ACC112 (cell line): ENCODE measurements at regions not wholly inside any gene's neighbourhood (a gene's known extent, or its start where the extent isn't known, plus 50 kb on each side); places are given as distances from the start of the nearest gene placed in this dataset.

Source experiments
- H2AFZ ChIP-seq: fragments of 200-600 bp; sonication (generic); one replicate; pipeline ENCODE4 v1.6.0; 2017; ENCODE audit warnings: antibody characterized with exemption, low read length; ENCODE audit not compliant: unreplicated experiment
- H3K27ac ChIP-seq: fragments of 200-600 bp; sonication (generic); 2 replicates; pipeline ENCODE4 v1.5.1; 2014; ENCODE audit warnings: low read depth, mild to moderate bottlenecking, antibody characterized with exemption, low read length, moderate library complexity
- H3K27me3 ChIP-seq: fragments of 200-600 bp; sonication (generic); 2 replicates; pipeline ENCODE4 v1.6.1; 2014; ENCODE audit warnings: mild to moderate bottlenecking, antibody characterized with exemption, low read length, moderate library complexity, mixed read lengths; ENCODE audit not compliant: insufficient read depth
- H3K36me3 ChIP-seq: fragments of 200-600 bp; sonication (generic); 2 replicates; pipeline ENCODE4 v1.6.1; 2016; ENCODE audit warnings: mild to moderate bottlenecking, antibody characterized with exemption, low read length, moderate library complexity, mixed read lengths; ENCODE audit not compliant: insufficient read depth
- H3K4me1 ChIP-seq: fragments of 200-600 bp; sonication (generic); one replicate; pipeline ENCODE4 v1.6.1; 2016; ENCODE audit warnings: low read length, mixed read lengths; ENCODE audit not compliant: insufficient read depth, unreplicated experiment, control insufficient read depth
- H3K4me3 ChIP-seq: fragments of 200-600 bp; sonication (generic); 2 replicates; pipeline ENCODE4 v1.5.1; 2014; ENCODE audit warnings: mild to moderate bottlenecking, low read depth, low read length
- H3K79me2 ChIP-seq: fragments of 200-600 bp; sonication (generic); one replicate; pipeline ENCODE4 v1.6.0; 2016; ENCODE audit warnings: low read length; ENCODE audit not compliant: control insufficient read depth, unreplicated experiment, insufficient read depth

DNA sequence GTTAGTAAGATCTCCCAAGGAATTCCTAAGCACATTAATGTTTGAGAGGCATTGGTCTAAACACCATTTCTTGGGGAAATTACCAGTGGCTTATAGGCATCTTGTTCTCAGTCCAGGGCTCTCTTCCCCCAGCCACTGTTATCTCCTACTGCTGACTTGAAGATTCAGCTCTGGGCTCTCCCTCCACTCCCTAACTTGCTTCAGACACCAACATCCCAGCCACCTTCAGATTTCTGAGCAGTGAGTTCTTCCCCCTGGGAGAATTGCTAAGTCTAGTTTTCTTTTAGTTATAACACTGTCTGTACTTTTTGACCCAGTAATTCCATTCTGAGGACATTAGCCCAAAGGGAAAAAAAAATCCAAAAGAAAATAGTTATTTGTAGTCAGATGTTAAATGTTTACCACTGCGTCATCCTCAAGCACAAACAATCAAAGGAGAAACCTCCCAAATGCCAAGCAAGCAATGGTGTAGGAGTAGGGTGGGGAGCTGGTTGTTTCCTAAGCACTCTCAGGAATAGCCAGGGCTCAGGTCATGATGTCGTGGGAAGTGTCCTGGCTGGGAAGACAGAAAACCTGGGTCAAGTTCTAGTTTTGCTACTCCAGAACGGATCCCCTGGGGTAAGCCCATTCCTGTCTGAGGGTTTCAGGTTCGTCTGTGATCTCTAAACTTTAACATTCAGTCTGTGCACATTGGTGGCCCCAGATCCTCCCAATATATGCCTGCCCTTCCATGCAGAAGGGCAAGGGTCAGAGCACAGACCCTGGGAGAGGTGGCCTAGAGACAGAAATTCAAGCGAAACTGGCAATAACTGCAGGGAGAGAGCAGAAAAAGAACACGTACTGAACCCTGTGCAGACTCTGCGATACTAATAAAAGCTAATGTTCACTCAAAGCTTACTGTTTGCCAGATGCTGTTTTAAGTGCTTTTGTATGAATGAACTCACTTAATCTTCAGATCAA lies 191.1 kb upstream of the FGGY start:
- peaks cover 8% of the 10 kb centered on the region for H3K4me1 ChIP-seq
- no peak overlapping the region for H3K27ac ChIP-seq
- no peak overlapping the region for H3K4me3 ChIP-seq
- H2AFZ ChIP-seq: no peak overlapping the region
- no peaks in the 10 kb centered on the region for H3K36me3 ChIP-seq
- H3K27me3 ChIP-seq: no peaks in the 10 kb centered on the region
- H3K79me2 ChIP-seq: no peaks in the 10 kb centered on the region

DNA sequence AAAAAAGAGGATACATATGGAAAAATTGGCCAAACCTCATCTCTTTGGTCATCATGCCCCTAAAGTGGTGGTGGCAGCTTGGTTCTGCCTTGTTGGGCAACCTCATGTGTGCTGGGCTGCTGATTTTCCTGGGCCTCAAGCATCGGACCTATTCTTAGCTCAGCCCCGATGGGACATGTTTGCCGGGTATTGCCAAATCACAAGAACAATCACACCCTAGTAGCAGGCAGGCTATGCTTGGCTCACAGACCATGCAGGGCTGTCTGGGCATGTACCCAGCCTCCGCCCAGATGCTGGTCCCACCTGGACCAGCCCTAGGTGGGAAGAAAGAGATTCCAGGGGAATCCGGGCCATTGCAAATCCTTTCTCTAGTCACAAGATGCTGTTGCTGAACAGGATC lies 189.4 kb upstream of the FGGY start:
- Histone ChIP-seq H3K4me1 (peaks cover 8% of the 10 kb centered on the region), H3K27ac (no peak overlapping the region), H3K27me3 (no peaks in the 10 kb centered on the region), H3K4me3 (no peak overlapping the region), H3K36me3 (no peaks in the 10 kb centered on the region), H3K79me2 (no peaks in the 10 kb centered on the region), H2AFZ (no peak overlapping the region)

DNA sequence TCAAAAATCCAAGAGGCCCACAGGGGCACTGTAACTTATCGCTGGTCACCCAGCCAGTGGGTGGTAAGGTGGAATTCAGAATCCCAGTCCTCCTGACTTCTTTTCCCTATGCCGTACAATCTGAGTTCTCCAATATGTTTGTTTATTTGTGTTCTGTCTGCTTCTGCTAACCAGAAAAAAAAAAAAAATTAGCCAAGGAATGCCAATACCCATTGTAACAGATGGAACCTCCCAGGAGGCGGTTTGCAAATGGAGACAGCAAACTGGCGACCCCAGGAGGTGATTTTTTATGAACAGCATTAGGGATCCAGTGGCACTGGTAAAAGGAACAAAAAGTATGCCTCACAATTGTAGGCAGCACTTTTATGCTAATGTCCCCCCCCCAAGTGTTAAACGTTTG lies 189.0 kb upstream of the FGGY start:
- no peak overlapping the region for H3K27ac ChIP-seq
- H3K79me2 ChIP-seq: no peaks in the 10 kb centered on the region
- H3K4me3 ChIP-seq: no peak overlapping the region
- peaks cover 10% of the 10 kb centered on the region for H3K4me1 ChIP-seq
- H3K36me3 ChIP-seq: no peaks in the 10 kb centered on the region
- H2AFZ ChIP-seq: no peak overlapping the region
- H3K27me3 ChIP-seq: no peaks in the 10 kb centered on the region

DNA sequence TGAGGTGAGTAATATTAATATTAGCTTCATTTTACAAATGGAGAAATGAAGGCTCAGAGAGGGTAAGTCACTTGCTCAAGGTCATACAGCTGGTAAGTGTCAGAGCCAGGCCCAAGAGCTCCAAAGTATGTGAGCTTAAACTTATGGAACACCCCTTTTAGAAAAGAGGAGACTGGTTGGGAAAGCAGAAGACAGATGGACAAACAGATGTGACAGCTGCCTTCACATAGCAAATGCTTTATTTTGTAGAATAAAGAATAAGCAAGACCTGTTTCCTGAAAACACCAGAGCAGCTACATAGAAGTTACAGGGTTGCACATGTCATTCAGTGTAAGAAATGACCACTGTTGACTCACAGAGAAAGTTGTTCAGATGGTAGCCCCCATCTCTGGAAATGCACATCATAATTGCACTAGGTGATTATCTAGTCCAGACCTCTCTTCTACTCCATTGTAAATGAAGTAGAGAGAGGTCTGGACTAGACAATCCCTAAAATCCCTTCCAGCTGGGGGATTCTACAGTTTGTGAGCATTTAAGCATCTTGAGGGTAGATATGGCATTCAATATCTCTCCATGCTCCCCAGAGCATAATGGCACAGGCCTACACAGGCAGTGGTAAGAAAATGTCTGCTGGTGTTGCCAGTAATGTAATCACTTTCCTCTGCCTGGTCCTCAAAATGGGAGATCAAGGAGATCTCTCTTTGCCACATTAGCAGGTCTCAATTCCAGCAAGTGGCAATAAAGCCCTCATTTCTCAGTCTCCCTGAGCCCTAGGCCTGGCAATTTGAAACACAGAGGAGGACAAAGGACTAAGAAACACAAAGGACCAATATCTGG lies 188.2 kb upstream of the FGGY start:
- Histone ChIP-seq H2AFZ (no peak overlapping the region), H3K4me3 (no peak overlapping the region), H3K27me3 (no peaks in the 10 kb centered on the region), H3K4me1 (peaks cover 14% of the 10 kb centered on the region), H3K36me3 (no peaks in the 10 kb centered on the region), H3K79me2 (no peaks in the 10 kb centered on the region), H3K27ac (no peak overlapping the region)

DNA sequence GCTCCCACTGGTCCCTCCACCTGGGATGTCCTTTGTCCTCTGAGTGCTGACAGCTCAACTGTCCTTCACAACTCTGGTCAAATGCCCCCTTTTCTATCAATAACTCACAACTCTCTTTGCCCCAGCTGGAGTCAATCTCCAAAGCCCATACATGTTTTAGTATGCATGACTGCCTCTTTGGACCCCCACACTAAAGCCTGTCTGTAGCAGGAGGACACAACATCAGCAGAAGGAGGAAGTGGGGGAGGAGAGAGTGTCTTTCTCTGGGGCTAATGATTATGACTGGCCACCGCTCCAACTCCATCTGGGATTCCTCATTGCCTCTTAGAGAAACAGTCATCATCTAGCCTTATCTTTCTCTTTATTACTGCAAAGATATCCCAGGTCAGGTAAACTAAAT lies 186.6 kb upstream of the FGGY start:
- Histone ChIP-seq H3K27ac (no peak overlapping the region), H3K79me2 (no peaks in the 10 kb centered on the region), H3K4me1 (peaks cover 14% of the 10 kb centered on the region), H3K27me3 (no peaks in the 10 kb centered on the region), H2AFZ (no peak overlapping the region), H3K4me3 (no peak overlapping the region), H3K36me3 (no peaks in the 10 kb centered on the region)

DNA sequence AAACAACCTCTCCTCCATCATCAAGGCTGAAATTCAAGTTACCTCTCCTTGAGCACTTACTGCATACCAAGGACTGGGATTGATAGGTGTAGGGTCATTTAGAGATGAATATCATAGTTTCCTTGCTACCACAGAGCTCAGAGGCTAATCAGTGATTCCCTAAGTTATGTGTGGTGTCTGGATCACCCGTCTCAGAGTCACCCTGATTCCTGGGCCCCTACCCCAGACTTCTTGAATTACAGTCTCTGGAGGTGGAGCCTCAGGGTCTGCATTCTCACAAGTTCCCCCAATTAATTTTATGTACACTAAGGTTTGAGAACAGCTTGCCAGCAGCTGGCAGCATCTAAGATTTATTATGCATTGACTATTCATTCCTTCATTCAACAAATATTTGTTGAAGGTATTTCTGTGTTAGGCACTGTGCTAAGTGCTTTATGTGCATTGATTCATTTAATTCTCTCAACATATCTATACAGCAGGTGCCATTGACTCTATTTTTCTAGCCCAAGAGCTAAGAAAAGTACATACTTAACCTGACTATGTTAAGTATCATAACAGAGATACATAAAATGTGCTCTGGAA lies 182.9 kb upstream of the FGGY start:
- H3K36me3 ChIP-seq: no peaks in the 10 kb centered on the region
- H2AFZ ChIP-seq: no peak overlapping the region
- no peak overlapping the region for H3K4me3 ChIP-seq
- H3K79me2 ChIP-seq: no peaks in the 10 kb centered on the region
- no peak overlapping the region for H3K27ac ChIP-seq
- no peaks in the 10 kb centered on the region for H3K27me3 ChIP-seq
- peaks cover 19% of the 10 kb centered on the region for H3K4me1 ChIP-seq

DNA sequence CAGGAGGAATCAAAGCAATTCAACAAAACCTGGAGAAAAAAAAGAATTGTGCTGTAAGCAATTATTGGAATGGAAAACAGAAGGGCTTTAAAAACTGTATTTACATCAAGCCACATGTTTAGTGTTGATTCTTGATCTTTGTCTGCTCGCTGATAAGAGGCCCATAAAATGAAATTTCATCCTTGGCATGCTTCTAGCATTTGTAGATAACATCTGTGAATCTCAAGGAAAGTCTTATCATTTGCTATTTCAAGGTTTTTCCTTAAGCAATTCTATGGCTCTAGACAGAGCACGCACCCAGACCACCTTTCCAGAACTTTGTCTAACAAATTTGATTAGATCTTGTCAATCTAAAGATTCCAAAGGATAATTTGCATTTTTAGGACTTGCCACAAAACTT lies 181.0 kb upstream of the FGGY start:
- H3K27me3 ChIP-seq: no peaks in the 10 kb centered on the region
- H2AFZ ChIP-seq: no peak overlapping the region
- H3K79me2 ChIP-seq: no peaks in the 10 kb centered on the region
- no peak overlapping the region for H3K27ac ChIP-seq
- no peaks in the 10 kb centered on the region for H3K36me3 ChIP-seq
- no peak overlapping the region for H3K4me3 ChIP-seq
- H3K4me1 ChIP-seq: peaks cover 19% of the 10 kb centered on the region

DNA sequence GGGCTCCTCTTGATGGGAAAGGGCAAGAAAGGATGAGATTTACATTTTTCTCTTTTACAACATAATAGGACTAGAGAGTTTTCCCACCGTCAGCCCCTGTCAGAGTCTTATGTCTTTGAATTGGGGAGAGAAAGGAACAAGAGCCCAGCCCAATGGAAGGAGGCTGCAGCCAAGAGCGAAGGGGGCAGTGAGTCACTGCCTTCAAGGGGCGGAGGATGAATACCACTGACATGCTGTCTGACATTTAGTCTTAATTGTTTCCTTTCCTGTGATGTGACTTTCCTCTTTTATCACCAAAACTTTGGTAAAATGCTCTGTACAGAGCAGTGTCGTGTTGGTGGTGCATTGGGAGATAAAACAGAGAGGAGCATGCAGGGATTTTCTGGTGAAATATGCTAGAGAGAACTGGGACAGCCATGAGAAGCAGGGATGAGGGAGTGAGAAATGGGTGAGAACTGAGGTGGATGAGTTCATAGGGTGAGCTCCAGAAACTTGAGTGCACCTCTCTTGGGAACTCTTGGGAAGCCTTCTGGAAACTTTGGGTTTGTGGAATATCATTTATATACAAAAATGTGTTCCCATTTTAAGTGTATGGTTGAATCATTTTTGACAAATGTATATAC lies 179.9 kb upstream of the FGGY start:
- Histone ChIP-seq H3K79me2 (no peaks in the 10 kb centered on the region), H3K27me3 (no peaks in the 10 kb centered on the region), H3K4me1 (peaks cover 22% of the 10 kb centered on the region), H3K4me3 (no peak overlapping the region), H3K27ac (no peak overlapping the region), H3K36me3 (no peaks in the 10 kb centered on the region), H2AFZ (peak overlapping the region; percentile 3)

DNA sequence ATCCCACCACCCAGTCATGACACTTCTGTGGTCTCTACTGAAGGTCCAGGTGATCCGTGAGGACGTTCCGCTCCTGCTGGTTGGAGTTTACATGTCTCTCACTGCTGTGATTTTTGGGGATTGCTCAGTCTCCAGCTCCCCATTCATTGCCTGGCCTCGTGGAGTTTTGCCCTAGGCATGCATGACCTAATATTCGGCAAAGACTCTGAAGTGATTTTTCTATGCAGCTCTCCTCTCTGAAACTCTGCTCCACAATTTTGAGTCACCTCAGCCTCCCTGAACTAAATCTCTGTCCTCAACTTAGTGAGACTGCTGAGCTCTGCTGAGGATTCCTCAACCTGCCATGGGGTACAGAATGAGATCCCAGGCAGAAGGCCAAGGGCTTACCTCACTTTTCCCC lies 174.4 kb upstream of the FGGY start:
- Histone ChIP-seq H2AFZ (no peak overlapping the region), H3K4me1 (peaks cover 42% of the 10 kb centered on the region), H3K79me2 (no peaks in the 10 kb centered on the region), H3K36me3 (no peaks in the 10 kb centered on the region), H3K4me3 (no peak overlapping the region), H3K27me3 (no peaks in the 10 kb centered on the region), H3K27ac (no peak overlapping the region)

DNA sequence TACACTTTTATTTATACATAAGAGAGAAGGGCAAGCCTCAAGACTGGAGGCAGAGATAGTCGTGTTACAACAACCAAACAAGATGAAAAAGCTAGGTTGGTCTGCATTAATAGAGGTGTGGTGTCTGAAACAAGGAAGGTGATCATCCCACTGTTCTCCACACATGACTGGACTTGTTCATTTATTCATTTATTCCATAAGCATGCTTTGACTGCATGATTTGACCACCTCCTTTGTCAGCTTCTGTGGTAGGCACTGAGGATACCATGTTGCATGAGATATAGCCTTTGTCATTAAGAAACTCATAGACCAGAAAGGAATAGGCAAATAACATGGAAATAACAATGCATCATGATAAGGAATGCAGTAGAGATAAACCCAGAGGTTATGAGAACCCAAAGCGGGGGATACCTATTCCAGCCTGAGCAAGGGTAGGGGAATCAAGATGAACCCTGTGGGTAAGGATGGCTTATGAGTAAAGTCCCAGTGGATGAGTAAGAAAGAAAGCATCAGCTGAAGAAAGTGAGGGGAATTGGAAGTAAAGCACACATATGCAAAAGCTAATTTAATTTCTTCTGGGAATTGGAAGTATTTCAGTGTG lies 173.7 kb upstream of the FGGY start:
- Histone ChIP-seq H3K27me3 (no peaks in the 10 kb centered on the region), H3K79me2 (no peaks in the 10 kb centered on the region), H3K36me3 (no peaks in the 10 kb centered on the region), H3K27ac (no peak overlapping the region; the same call in 1 of the 2 replicates), H3K4me3 (no peak overlapping the region), H3K4me1 (peaks cover 46% of the 10 kb centered on the region), H2AFZ (no peak overlapping the region)
